HepG2 (cell line): ENCODE measurements at regions not wholly inside any gene's neighbourhood (a gene's known extent, or its start where the extent isn't known, plus 50 kb on each side); places are given as distances from the start of the nearest gene placed in this dataset.

Source experiments
- CTCF ChIP-seq: sonication (generic); formaldehyde crosslinking; IDR thresholded peaks from 2 replicates; pipeline ENCODE4 v1.5.0; 2020; ENCODE audit warnings: mild to moderate bottlenecking, missing genetic modification reagents, moderate library complexity
- HBP1 ChIP-seq: IDR thresholded peaks from 2 replicates; pipeline ENCODE4 v1.6.1; 2016; ENCODE audit warnings: low read depth, control low read depth
- PATZ1 ChIP-seq: sonication (generic); formaldehyde crosslinking; IDR thresholded peaks from 2 replicates; pipeline ENCODE4 v1.4.0; 2020; ENCODE audit warnings: missing genetic modification reagents
- XRCC5 ChIP-seq: fragments of 200-400 bp; formaldehyde crosslinking; optimal IDR thresholded peaks from 2 replicates; pipeline ENCODE3; 2017; ENCODE audit warnings: mild to moderate bottlenecking, low read length
- ZFP37 ChIP-seq: sonication (generic); formaldehyde crosslinking; IDR thresholded peaks from 2 replicates; pipeline ENCODE4 v1.4.0; 2020; ENCODE audit warnings: missing genetic modification reagents, borderline replicate concordance

GRCh38 chr5:3195994-3196393 lies 399.6 kb upstream of the IRX1 start:
- no peak for TF ChIP-seq XRCC5
- no peak for TF ChIP-seq PATZ1 (CRISPR knock-in tag)
- no peak for TF ChIP-seq CTCF (CRISPR knock-in tag)
- no peak for TF ChIP-seq HBP1
- TF ChIP-seq ZFP37 (CRISPR knock-in tag) = no peak
